SU-DHL-6 (cell line): ENCODE measurements at regions not wholly inside any gene's neighbourhood (a gene's known extent, or its start where the extent isn't known, plus 50 kb on each side); places are given as distances from the start of the nearest gene placed in this dataset.
"Not testable (repeated sequence)": the region's sequence is repeated elsewhere in the genome, so short reads cannot be mapped to it uniquely, and the experiment has no call there.

ENCODE experiments used
- H2AFZ ChIP-seq: fragments of 200-600 bp; sonication (generic); 2 replicates; pipeline ENCODE4 v1.6.1; 2014; ENCODE audit warnings: low read depth, mild to moderate bottlenecking, moderate library complexity, mixed read lengths, antibody characterized with exemption, low read length; ENCODE audit not compliant: severe bottlenecking
- H3F3A ChIP-seq: fragments of 200-600 bp; shearing (Covaris generic); 2 replicates; pipeline ENCODE4 v1.6.0; 2016; ENCODE audit warnings: antibody characterized with exemption, mild to moderate bottlenecking; ENCODE audit not compliant: insufficient read depth
- H3K27ac ChIP-seq: fragments of 200-600 bp; sonication (generic); 2 replicates; pipeline ENCODE4 v1.5.1; 2016; ENCODE audit warnings: low read depth, mild to moderate bottlenecking, low read length, moderate library complexity, mixed read lengths
- H3K27me3 ChIP-seq: fragments of 200-600 bp; sonication (generic), shearing (Covaris generic); 2 replicates; pipeline ENCODE4 v1.6.0; 2014; ENCODE audit warnings: mild to moderate bottlenecking, low read length
- H3K36me3 ChIP-seq: fragments of 200-600 bp; sonication (generic); 2 replicates; pipeline ENCODE4 v1.6.1; 2014; ENCODE audit warnings: mild to moderate bottlenecking, low read length, mixed read lengths
- H3K4me2 ChIP-seq: fragments of 300-600, 200-600 bp; shearing (Covaris generic), sonication (generic); 2 replicates; pipeline ENCODE4 v1.6.0; 2014; ENCODE audit warnings: low read length, low read depth, mild to moderate bottlenecking; ENCODE audit not compliant: poor library complexity, severe bottlenecking
- H3K4me3 ChIP-seq: fragments of 200-600 bp; sonication (generic); 2 replicates; pipeline ENCODE4 v1.5.1; 2014; ENCODE audit warnings: antibody characterized with exemption, low read length, mild to moderate bottlenecking, mixed read lengths; ENCODE audit not compliant: insufficient read depth, poor library complexity, severe bottlenecking
- H3K79me2 ChIP-seq: fragments of 200-600 bp; sonication (generic); 2 replicates; pipeline ENCODE4 v1.6.1; 2014; ENCODE audit warnings: mild to moderate bottlenecking, low read length, moderate library complexity; ENCODE audit not compliant: insufficient read depth
- H3K9ac ChIP-seq: fragments of 200-600 bp; sonication (generic); 2 replicates; pipeline ENCODE4 v1.7.0; 2014; ENCODE audit warnings: mild to moderate bottlenecking, low read length
- H3K9me2 ChIP-seq: fragments of 200-600 bp; sonication (generic); replicated peaks from 2 replicates; pipeline ENCODE4 v1.6.1; 2014; ENCODE audit warnings: low read length; ENCODE audit not compliant: insufficient read depth
- H3K9me3 ChIP-seq: fragments of 200-600 bp; sonication (generic); 2 replicates; pipeline ENCODE4 v1.6.1; 2014; ENCODE audit warnings: low read length, mixed read lengths; ENCODE audit not compliant: insufficient read depth
- H4K20me1 ChIP-seq: fragments of 200-600 bp; sonication (generic); 2 replicates; pipeline ENCODE4 v1.6.1; 2014; ENCODE audit warnings: low read depth, mild to moderate bottlenecking, antibody characterized with exemption, low read length, moderate library complexity, mixed read lengths
- CTCF ChIP-seq: fragments of 200-600 bp; sonication (generic); IDR thresholded peaks from one replicate; pipeline ENCODE4 v1.5.1; 2017; ENCODE audit warnings: antibody characterized with exemption, mild to moderate bottlenecking, low read length, moderate library complexity; ENCODE audit not compliant: insufficient read depth, poor library complexity, severe bottlenecking
- EZH2phosphoT487 ChIP-seq: fragments of 200-600 bp; sonication (generic), shearing (Covaris generic); conservative IDR thresholded peaks from 2 replicates; pipeline ENCODE4 v1.6.1; 2018; ENCODE audit warnings: mild to moderate bottlenecking, antibody characterized with exemption, low read length, moderate library complexity, mixed read lengths

GRCh38 chr15:77889009-77889806, 188.3 kb downstream of the TBC1D2B start:
- no peaks in the 10 kb centered on the region for H3F3A ChIP-seq
- no peaks in the 10 kb centered on the region for H3K27me3 ChIP-seq
- no peaks in the 10 kb centered on the region for H3K9me2 ChIP-seq
- H4K20me1 ChIP-seq, result no peaks in the 10 kb centered on the region
- no peaks in the 10 kb centered on the region for H3K79me2 ChIP-seq
- H3K27ac ChIP-seq, result no peak overlapping the region
- no peak overlapping the region for H3K9ac ChIP-seq
- no peaks in the 10 kb centered on the region for H3K9me3 ChIP-seq
- no peak overlapping the region for H2AFZ ChIP-seq
- no peak for TF ChIP-seq CTCF
- TF ChIP-seq EZH2phosphoT487, result no peak
- no peak overlapping the region for H3K4me2 ChIP-seq
- H3K36me3 ChIP-seq, result no peaks in the 10 kb centered on the region
- no peak overlapping the region for H3K4me3 ChIP-seq

GRCh38 chr15:77887563-77888429, 189.7 kb downstream of the TBC1D2B start:
- not testable (repeated sequence) for H3K27me3 ChIP-seq, H3K36me3 ChIP-seq, H3K4me2 ChIP-seq, H4K20me1 ChIP-seq, H3K9ac ChIP-seq, H3F3A ChIP-seq, H2AFZ ChIP-seq, H3K9me3 ChIP-seq, H3K4me3 ChIP-seq, H3K79me2 ChIP-seq, H3K27ac ChIP-seq, H3K9me2 ChIP-seq

- Histone ChIP-seq H3K36me3 (no peaks in the 10 kb centered on the region), H3K9me3 (no peaks in the 10 kb centered on the region), H2AFZ (no peak overlapping the region), H3F3A (no peaks in the 10 kb centered on the region), H3K27me3 (no peaks in the 10 kb centered on the region), H3K9me2 (no peaks in the 10 kb centered on the region), H4K20me1 (no peaks in the 10 kb centered on the region), H3K27ac (no peak overlapping the region), H3K4me2 (no peak overlapping the region), H3K79me2 (no peaks in the 10 kb centered on the region), H3K4me3 (no peak overlapping the region), H3K9ac (no peak overlapping the region)
- TF ChIP-seq EZH2phosphoT487 (no peak), CTCF (no peak)
Observed at GRCh38 chr15:77886805-77887448, 190.6 kb downstream of the TBC1D2B start.

GRCh38 chr15:77885877-77886500, 191.5 kb downstream of the TBC1D2B start:
- not testable (repeated sequence) for H2AFZ ChIP-seq, H3K27me3 ChIP-seq, H4K20me1 ChIP-seq, H3K9ac ChIP-seq, H3K9me2 ChIP-seq, H3K36me3 ChIP-seq, H3K4me3 ChIP-seq, H3K4me2 ChIP-seq, H3K79me2 ChIP-seq, H3F3A ChIP-seq, H3K9me3 ChIP-seq, H3K27ac ChIP-seq

GRCh38 chr15:77883012-77883411, 194.5 kb downstream of the TBC1D2B start:
- H3K9me2 ChIP-seq, H3K36me3 ChIP-seq, H4K20me1 ChIP-seq, H3K79me2 ChIP-seq, H3K4me2 ChIP-seq, H3F3A ChIP-seq, H3K27ac ChIP-seq, H2AFZ ChIP-seq, H3K4me3 ChIP-seq, H3K27me3 ChIP-seq, H3K9me3 ChIP-seq, H3K9ac ChIP-seq: not testable (repeated sequence)
